ENCODE measurements at regions not wholly inside any gene's neighbourhood (a gene's known extent, or its start where the extent isn't known, plus 50 kb on each side); places are given as distances from the start of the nearest gene placed in this dataset.

DNA sequence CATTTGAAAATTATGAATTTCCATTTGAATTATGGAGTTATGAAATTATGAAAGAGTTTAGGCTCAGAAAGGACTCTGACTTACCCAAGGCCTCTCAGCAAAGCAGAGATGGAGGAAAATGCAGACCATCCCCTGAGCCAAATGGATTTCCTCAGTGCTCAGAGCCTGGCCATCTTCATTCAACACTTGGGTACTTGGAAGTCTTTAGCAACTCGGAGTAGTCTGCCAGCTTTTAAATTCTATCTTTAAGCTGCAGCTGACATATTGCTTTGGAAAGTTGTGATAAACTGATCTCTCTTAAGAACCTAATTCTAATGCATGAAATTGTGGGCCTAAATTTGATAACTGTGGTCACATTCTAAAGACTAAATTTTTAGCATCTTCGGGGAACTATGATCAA, 315.4 kb downstream of the SAMD5 start:
- Histone ChIP-seq H3K4me1 (ENCODE audit: control insufficient read depth in 2 of 3, insufficient read depth in 2 of 3, low read depth in 1 of 3, low read length in 3 of 3) (no peaks in the 10 kb centered on the region), H3K4me3 (ENCODE audit: low read length in 3 of 3) (no peak overlapping the region), H3K27me3 (ENCODE audit: control insufficient read depth, insufficient read depth, low read length) (no peaks in the 10 kb centered on the region), H3K9ac (ENCODE audit: low read length in 3 of 3) (no peak overlapping the region), H3K9me3 (ENCODE audit: control insufficient read depth in 2 of 3, insufficient read depth in 1 of 3, low read length in 3 of 3) (no peaks in the 10 kb centered on the region), H3K27ac (ENCODE audit: low read depth in 2 of 2, low read length in 2 of 2) (no peak overlapping the region), H3K36me3 (ENCODE audit: control insufficient read depth in 2 of 3, insufficient read depth in 3 of 3, low read length in 3 of 3) (no peaks in the 10 kb centered on the region)
- DNase-seq, result no peak
- intact Hi-C loops (cut with DNase I), result no loop called here
- no peak for FAIRE-seq
- TF ChIP-seq CTCF (IDR thresholded peaks at IDR 0.05; ENCODE audit: borderline replicate concordance, extremely low read depth, insufficient read depth), result no peak

DNA sequence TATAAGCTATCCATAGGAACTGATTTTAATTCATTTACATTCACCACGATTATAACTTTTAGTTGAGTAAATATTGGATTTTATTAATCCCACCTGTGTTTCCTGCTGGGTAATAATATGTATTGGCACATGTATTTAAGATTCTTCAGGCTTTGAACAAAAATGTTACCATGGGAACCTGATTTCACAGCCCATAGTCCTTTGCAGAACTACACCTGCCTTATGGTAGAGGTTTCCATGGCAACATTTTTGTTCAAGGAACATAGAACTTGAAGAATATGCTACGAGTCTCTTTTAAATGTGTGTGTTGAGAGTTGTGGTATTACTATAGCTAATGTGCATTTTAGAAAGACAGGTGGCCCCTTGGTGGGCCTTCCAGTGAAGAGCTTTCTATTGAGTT, 317.4 kb downstream of the SAMD5 start:
- Histone ChIP-seq H3K4me3 (ENCODE audit: low read length in 3 of 3) (no peak overlapping the region), H3K36me3 (ENCODE audit: control insufficient read depth in 2 of 3, insufficient read depth in 3 of 3, low read length in 3 of 3) (no peaks in the 10 kb centered on the region), H3K27ac (ENCODE audit: low read depth in 2 of 2, low read length in 2 of 2) (no peak overlapping the region), H3K9ac (ENCODE audit: low read length in 3 of 3) (no peak overlapping the region), H3K9me3 (ENCODE audit: control insufficient read depth in 2 of 3, insufficient read depth in 1 of 3, low read length in 3 of 3) (no peaks in the 10 kb centered on the region), H3K4me1 (ENCODE audit: control insufficient read depth in 2 of 3, insufficient read depth in 2 of 3, low read depth in 1 of 3, low read length in 3 of 3) (no peaks in the 10 kb centered on the region), H3K27me3 (ENCODE audit: control insufficient read depth, insufficient read depth, low read length) (no peaks in the 10 kb centered on the region)
- DNase-seq, result no peak
- intact Hi-C loops (cut with DNase I), result no loop called here
- no peak for TF ChIP-seq CTCF (IDR thresholded peaks at IDR 0.05; ENCODE audit: borderline replicate concordance, extremely low read depth, insufficient read depth)
- FAIRE-seq, result no peak

GRCh38 chr6:147826698-147827097, 318.2 kb downstream of the SAMD5 start:
- Histone ChIP-seq H3K4me3 (ENCODE audit: low read length in 3 of 3) (no peak overlapping the region), H3K27ac (ENCODE audit: low read depth in 2 of 2, low read length in 2 of 2) (no peak overlapping the region), H3K4me1 (ENCODE audit: control insufficient read depth in 2 of 3, insufficient read depth in 2 of 3, low read depth in 1 of 3, low read length in 3 of 3) (no peaks in the 10 kb centered on the region), H3K9ac (ENCODE audit: low read length in 3 of 3) (no peak overlapping the region), H3K9me3 (ENCODE audit: control insufficient read depth in 2 of 3, insufficient read depth in 1 of 3, low read length in 3 of 3) (no peaks in the 10 kb centered on the region), H3K27me3 (ENCODE audit: control insufficient read depth, insufficient read depth, low read length) (no peaks in the 10 kb centered on the region), H3K36me3 (ENCODE audit: control insufficient read depth in 2 of 3, insufficient read depth in 3 of 3, low read length in 3 of 3) (no peaks in the 10 kb centered on the region)
- FAIRE-seq, result no peak
- DNase-seq, result no peak
- TF ChIP-seq CTCF (IDR thresholded peaks at IDR 0.05; ENCODE audit: borderline replicate concordance, extremely low read depth, insufficient read depth), result no peak
- intact Hi-C loops (cut with DNase I), result no loop called here

DNA sequence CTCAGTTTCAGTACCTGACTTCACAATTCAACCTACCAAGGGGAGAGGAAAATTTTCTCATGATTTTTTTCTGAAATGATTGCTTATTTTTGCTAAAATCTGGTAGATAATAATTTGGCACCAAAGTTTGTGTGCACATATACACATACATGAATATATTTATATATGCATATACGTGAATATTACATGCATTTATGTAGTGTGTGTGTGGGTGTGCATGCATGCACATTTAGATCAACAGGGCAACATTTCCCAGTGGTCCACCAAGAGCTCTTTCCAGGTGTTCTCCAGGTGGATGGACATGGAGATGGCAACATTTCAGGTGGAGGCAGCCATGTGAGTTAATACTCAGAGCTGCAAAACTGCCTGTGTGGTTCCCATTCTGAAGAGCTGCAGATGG, 320.9 kb downstream of the SAMD5 start:
- H3K4me1 ChIP-seq (ENCODE audit: control insufficient read depth in 2 of 3, insufficient read depth in 2 of 3, low read depth in 1 of 3, low read length in 3 of 3), result no peaks in the 10 kb centered on the region
- FAIRE-seq (no peak), DNase-seq (no peak)
- H3K4me3 ChIP-seq (ENCODE audit: low read length in 3 of 3), result no peak overlapping the region
- intact Hi-C loops (cut with DNase I), result no loop called here
- no peaks in the 10 kb centered on the region for H3K36me3 ChIP-seq (ENCODE audit: control insufficient read depth in 2 of 3, insufficient read depth in 3 of 3, low read length in 3 of 3)
- no peaks in the 10 kb centered on the region for H3K27me3 ChIP-seq (ENCODE audit: control insufficient read depth, insufficient read depth, low read length)
- no peak overlapping the region for H3K9ac ChIP-seq (ENCODE audit: low read length in 3 of 3)
- TF ChIP-seq CTCF (IDR thresholded peaks at IDR 0.05; ENCODE audit: borderline replicate concordance, extremely low read depth, insufficient read depth), result no peak
- H3K27ac ChIP-seq (ENCODE audit: low read depth in 2 of 2, low read length in 2 of 2), result no peak overlapping the region
- H3K9me3 ChIP-seq (ENCODE audit: control insufficient read depth in 2 of 3, insufficient read depth in 1 of 3, low read length in 3 of 3), result no peaks in the 10 kb centered on the region

Measured in kidney (tissue), 13 donors.